ENCODE measurements at regions not wholly inside any gene's neighbourhood (a gene's known extent, or its start where the extent isn't known, plus 50 kb on each side); places are given as distances from the start of the nearest gene placed in this dataset.

- TF ChIP-seq POLR2AphosphoS5 (IDR thresholded peaks at IDR 0.05; ENCODE audit: low read depth) (no peak), CTCF (conservative IDR thresholded peaks at IDR 0.05; ENCODE audit: low read depth in 2 of 2) (peak in 1 of 2 experiments; percentile 49; a peak in 2 of 4 replicates), CREB1 (CRISPR knock-in tag; IDR thresholded peaks at IDR 0.05; ENCODE audit: low read depth) (no peak), EZH2phosphoT487 (IDR thresholded peaks at IDR 0.05; ENCODE audit: unreplicated experiment) (no peak), REST (IDR thresholded peaks at IDR 0.05; ENCODE audit: unreplicated experiment) (no peak), EZH2 (IDR thresholded peaks at IDR 0.05; ENCODE audit: low read depth, unreplicated experiment) (no peak), ZNF462 (CRISPR knock-in tag; IDR thresholded peaks at IDR 0.05) (no peak), ETS1 (IDR thresholded peaks at IDR 0.05) (no peak), NANOG (IDR thresholded peaks at IDR 0.05; ENCODE audit: borderline replicate concordance) (no peak), ZNF331 (CRISPR knock-in tag; IDR thresholded peaks at IDR 0.05; ENCODE audit: low read depth) (no peak), JUNB (IDR thresholded peaks at IDR 0.05; ENCODE audit: unreplicated experiment) (no peak), ZNF114 (CRISPR knock-in tag; IDR thresholded peaks at IDR 0.05) (no peak)
Measured at GRCh38 chr18:73774811-73775509, 372.7 kb downstream of the FBXO15 start.

Measured in GM23338 (cell line).